ENCODE measurements at regions not wholly inside any gene's neighbourhood (a gene's known extent, or its start where the extent isn't known, plus 50 kb on each side); places are given as distances from the start of the nearest gene placed in this dataset.

DNA sequence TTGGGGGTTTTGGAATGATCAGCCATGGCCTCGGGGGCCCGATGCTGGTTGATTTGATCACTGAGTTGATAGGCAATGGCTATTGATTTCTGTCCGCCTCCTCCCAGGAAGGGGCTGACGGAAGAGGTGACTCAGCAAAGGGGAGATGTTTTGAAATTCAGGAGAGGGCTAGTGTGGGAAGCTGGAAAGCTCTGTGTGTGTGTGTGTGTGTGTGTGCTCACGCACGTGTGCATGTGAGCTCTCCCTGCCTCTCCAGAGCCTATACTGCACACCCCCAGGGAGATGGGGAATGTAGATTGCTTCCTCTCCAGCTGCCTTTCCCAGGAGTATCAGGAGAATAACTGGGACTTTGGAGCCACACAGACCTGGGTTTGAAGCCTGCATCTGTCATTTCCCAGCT, 184.9 kb upstream of the MYL2 start:
- no peak overlapping the region for H3K4me3 ChIP-seq
- intact Hi-C loops (cut with micrococcal nuclease) = no loop called here
- no peaks in the 10 kb centered on the region for H3K36me3 ChIP-seq
- H3K9me3 ChIP-seq (replicated peaks) = peaks cover 11% of the 10 kb centered on the region
- H3K4me1 ChIP-seq = no peaks in the 10 kb centered on the region
- peaks cover 36% of the 10 kb centered on the region for H3K27me3 ChIP-seq (ENCODE audit: low read depth)
- H3K27ac ChIP-seq (replicated peaks) = no peak overlapping the region
- TF ChIP-seq, protein P1, sequence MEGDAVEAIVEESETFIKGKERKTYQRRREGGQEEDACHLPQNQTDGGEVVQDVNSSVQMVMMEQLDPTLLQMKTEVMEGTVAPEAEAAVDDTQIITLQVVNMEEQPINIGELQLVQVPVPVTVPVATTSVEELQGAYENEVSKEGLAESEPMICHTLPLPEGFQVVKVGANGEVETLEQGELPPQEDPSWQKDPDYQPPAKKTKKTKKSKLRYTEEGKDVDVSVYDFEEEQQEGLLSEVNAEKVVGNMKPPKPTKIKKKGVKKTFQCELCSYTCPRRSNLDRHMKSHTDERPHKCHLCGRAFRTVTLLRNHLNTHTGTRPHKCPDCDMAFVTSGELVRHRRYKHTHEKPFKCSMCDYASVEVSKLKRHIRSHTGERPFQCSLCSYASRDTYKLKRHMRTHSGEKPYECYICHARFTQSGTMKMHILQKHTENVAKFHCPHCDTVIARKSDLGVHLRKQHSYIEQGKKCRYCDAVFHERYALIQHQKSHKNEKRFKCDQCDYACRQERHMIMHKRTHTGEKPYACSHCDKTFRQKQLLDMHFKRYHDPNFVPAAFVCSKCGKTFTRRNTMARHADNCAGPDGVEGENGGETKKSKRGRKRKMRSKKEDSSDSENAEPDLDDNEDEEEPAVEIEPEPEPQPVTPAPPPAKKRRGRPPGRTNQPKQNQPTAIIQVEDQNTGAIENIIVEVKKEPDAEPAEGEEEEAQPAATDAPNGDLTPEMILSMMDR (IDR thresholded peaks at IDR 0.05; ENCODE audit: borderline replicate concordance) = no peak
- no peak for DNase-seq

DNA sequence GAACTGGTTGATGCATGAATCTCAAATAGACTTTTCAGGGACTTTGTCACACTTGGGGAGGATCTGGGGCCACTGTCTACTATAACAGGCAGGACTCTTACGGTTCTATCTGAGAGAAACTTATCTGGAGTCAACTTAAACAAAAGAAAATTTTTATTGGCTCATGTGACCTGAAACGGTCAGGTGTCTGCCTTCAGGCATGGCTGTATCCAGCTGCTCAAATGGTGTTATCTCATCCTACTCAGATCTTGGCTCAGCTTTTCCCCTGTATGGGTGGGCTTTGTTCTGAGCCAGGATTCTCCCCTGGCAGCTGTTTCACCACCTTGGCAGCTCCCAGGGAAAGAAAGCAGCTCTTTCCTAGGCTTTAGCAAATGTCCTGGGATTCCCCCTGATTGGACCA, 183.2 kb upstream of the MYL2 start:
- H3K36me3 ChIP-seq = no peaks in the 10 kb centered on the region
- no peak overlapping the region for H3K4me3 ChIP-seq
- TF ChIP-seq, protein P1 (IDR thresholded peaks at IDR 0.05; ENCODE audit: borderline replicate concordance) = no peak
- peaks cover 11% of the 10 kb centered on the region for H3K9me3 ChIP-seq (replicated peaks)
- H3K27ac ChIP-seq (replicated peaks) = no peak overlapping the region
- peaks cover 44% of the 10 kb centered on the region for H3K27me3 ChIP-seq (ENCODE audit: low read depth)
- no peak for DNase-seq
- H3K4me1 ChIP-seq = no peaks in the 10 kb centered on the region
- intact Hi-C loops (cut with micrococcal nuclease) = no loop called here

- Histone ChIP-seq H3K4me1 (no peaks in the 10 kb centered on the region), H3K36me3 (no peaks in the 10 kb centered on the region), H3K27ac (replicated peaks) (no peak overlapping the region), H3K4me3 (no peak overlapping the region), H3K9me3 (replicated peaks) (no peaks in the 10 kb centered on the region), H3K27me3 (ENCODE audit: low read depth) (peaks cover 45% of the 10 kb centered on the region)
- TF ChIP-seq, protein P1 (IDR thresholded peaks at IDR 0.05; ENCODE audit: borderline replicate concordance) = no peak
- intact Hi-C loops (cut with micrococcal nuclease) = no loop called here
- no peak for DNase-seq
These were observed 181.8 kb upstream of the MYL2 start for GRCh38 chr12:111102102-111102739.

- Histone ChIP-seq H3K36me3 (no peaks in the 10 kb centered on the region), H3K9me3 (replicated peaks) (no peaks in the 10 kb centered on the region), H3K27ac (replicated peaks) (no peak overlapping the region), H3K4me1 (no peaks in the 10 kb centered on the region), H3K4me3 (no peak overlapping the region), H3K27me3 (ENCODE audit: low read depth) (peaks cover 44% of the 10 kb centered on the region)
- DNase-seq = no peak
- TF ChIP-seq, protein P1 (IDR thresholded peaks at IDR 0.05; ENCODE audit: borderline replicate concordance) = no peak
- intact Hi-C loops (cut with micrococcal nuclease) = no loop called here
These were observed 180.6 kb upstream of the MYL2 start for GRCh38 chr12:111101003-111101402.

DNA sequence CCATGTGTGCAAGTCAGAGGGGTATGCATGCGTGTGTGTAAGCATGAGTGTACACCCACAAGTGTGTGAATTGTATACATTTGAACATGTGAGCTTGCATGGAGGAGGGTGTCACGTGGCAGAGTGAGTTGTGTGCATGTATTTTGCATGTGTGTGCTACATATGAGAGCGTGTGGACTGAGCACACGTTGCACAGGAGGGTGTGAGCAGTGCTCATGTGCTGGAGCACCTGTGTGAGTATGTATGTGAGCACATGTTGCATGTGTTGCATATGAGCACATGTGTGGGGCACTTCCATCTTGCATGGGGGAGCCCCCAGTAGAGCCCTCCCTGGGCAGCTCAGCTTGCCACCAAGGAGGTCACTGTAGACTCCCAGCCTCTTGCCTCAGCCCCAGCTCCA, 180.2 kb upstream of the MYL2 start:
- Histone ChIP-seq H3K27ac (replicated peaks) (no peak overlapping the region), H3K27me3 (ENCODE audit: low read depth) (peaks cover 46% of the 10 kb centered on the region), H3K4me3 (no peak overlapping the region), H3K36me3 (no peaks in the 10 kb centered on the region), H3K4me1 (no peaks in the 10 kb centered on the region), H3K9me3 (replicated peaks) (no peaks in the 10 kb centered on the region)
- TF ChIP-seq, protein P1 (IDR thresholded peaks at IDR 0.05; ENCODE audit: borderline replicate concordance) = no peak
- intact Hi-C loops (cut with micrococcal nuclease) = no loop called here
- DNase-seq = no peak

Data from left ventricle myocardium inferior (tissue), 1 donor.